ENCODE measurements at regions not wholly inside any gene's neighbourhood (a gene's known extent, or its start where the extent isn't known, plus 50 kb on each side); places are given as distances from the start of the nearest gene placed in this dataset.

GRCh38 chr4:13766761-13767540, 139.4 kb upstream of the BOD1L1 start:
- CTCF ChIA-PET = no interaction called here
- Histone ChIP-seq H3K4me1 (replicated peaks; ENCODE audit: insufficient read depth) (no peaks in the 10 kb centered on the region), H4K20me1 (ENCODE audit: insufficient read depth) (no peaks in the 10 kb centered on the region), H2AFZ (no peak overlapping the region), H3K4me3 (no peak overlapping the region), H3K27me3 (ENCODE audit: insufficient read depth, low read depth) (no peaks in the 10 kb centered on the region), H3K36me3 (ENCODE audit: low read depth) (no peaks in the 10 kb centered on the region), H3K27ac (no peak overlapping the region), H3K4me2 (no peak overlapping the region), H3F3A (ENCODE audit: insufficient read depth, low read depth) (no peaks in the 10 kb centered on the region), H3K9me2 (ENCODE audit: insufficient read depth) (no peaks in the 10 kb centered on the region), H3K79me2 (ENCODE audit: low read depth) (no peaks in the 10 kb centered on the region), H3K9me3 (ENCODE audit: insufficient read depth, low read depth) (no peaks in the 10 kb centered on the region)
- no peak for TF ChIP-seq EZH2 (IDR thresholded peaks at IDR 0.05; ENCODE audit: low read depth)
- TF ChIP-seq, protein P1, sequence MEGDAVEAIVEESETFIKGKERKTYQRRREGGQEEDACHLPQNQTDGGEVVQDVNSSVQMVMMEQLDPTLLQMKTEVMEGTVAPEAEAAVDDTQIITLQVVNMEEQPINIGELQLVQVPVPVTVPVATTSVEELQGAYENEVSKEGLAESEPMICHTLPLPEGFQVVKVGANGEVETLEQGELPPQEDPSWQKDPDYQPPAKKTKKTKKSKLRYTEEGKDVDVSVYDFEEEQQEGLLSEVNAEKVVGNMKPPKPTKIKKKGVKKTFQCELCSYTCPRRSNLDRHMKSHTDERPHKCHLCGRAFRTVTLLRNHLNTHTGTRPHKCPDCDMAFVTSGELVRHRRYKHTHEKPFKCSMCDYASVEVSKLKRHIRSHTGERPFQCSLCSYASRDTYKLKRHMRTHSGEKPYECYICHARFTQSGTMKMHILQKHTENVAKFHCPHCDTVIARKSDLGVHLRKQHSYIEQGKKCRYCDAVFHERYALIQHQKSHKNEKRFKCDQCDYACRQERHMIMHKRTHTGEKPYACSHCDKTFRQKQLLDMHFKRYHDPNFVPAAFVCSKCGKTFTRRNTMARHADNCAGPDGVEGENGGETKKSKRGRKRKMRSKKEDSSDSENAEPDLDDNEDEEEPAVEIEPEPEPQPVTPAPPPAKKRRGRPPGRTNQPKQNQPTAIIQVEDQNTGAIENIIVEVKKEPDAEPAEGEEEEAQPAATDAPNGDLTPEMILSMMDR (conservative IDR thresholded peaks at IDR 0.05) = no peak
- no peak for DNase-seq
- POLR2A ChIA-PET (ENCODE audit: unreplicated experiment) = no interaction called here
- intact Hi-C loops (cut with micrococcal nuclease; ENCODE audit: unreplicated experiment) = no loop called here
- no TSS peak for BruUV-seq (replicated peaks)

DNA sequence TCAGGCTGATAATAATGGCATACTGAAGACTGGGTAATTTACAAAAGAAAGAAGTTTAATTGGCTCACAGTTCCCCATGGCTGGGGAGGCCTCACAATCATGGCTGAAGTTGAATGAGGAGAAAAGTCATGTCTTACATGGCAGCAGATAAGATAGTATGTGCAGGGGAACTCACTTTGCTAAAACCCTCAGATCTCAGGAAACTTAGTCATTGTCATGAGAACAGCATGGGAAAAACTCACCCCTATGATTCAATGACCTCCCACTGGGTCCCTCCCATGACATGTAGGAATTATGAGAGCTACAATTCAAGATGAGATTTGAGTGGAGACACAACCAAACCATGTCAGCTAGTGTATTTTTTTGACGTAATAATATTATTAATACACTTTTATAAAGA, 149.8 kb upstream of the BOD1L1 start:
- Histone ChIP-seq H3K4me3 (no peak overlapping the region), H3K79me2 (ENCODE audit: low read depth) (no peaks in the 10 kb centered on the region), H3K27ac (no peak overlapping the region), H3K9me3 (ENCODE audit: insufficient read depth, low read depth) (no peaks in the 10 kb centered on the region), H2AFZ (no peak overlapping the region), H3K4me1 (replicated peaks; ENCODE audit: insufficient read depth) (no peaks in the 10 kb centered on the region), H3K27me3 (ENCODE audit: insufficient read depth, low read depth) (no peaks in the 10 kb centered on the region), H3F3A (ENCODE audit: insufficient read depth, low read depth) (no peaks in the 10 kb centered on the region), H3K36me3 (ENCODE audit: low read depth) (no peaks in the 10 kb centered on the region), H3K9me2 (ENCODE audit: insufficient read depth) (no peaks in the 10 kb centered on the region), H3K4me2 (no peak overlapping the region), H4K20me1 (ENCODE audit: insufficient read depth) (no peaks in the 10 kb centered on the region)
- no TSS peak for BruUV-seq (replicated peaks)
- ChIA-PET POLR2A (ENCODE audit: unreplicated experiment) (no interaction called here), CTCF (no interaction called here)
- no peak for DNase-seq
- intact Hi-C loops (cut with micrococcal nuclease; ENCODE audit: unreplicated experiment) = no loop called here
- TF ChIP-seq, protein P1 (conservative IDR thresholded peaks at IDR 0.05) = no peak
- TF ChIP-seq EZH2 (IDR thresholded peaks at IDR 0.05; ENCODE audit: low read depth) = no peak

- Histone ChIP-seq H3K4me1 (replicated peaks; ENCODE audit: insufficient read depth) (no peaks in the 10 kb centered on the region), H3K79me2 (ENCODE audit: low read depth) (no peaks in the 10 kb centered on the region), H3K36me3 (ENCODE audit: low read depth) (no peaks in the 10 kb centered on the region), H4K20me1 (ENCODE audit: insufficient read depth) (no peaks in the 10 kb centered on the region), H3F3A (ENCODE audit: insufficient read depth, low read depth) (no peaks in the 10 kb centered on the region), H2AFZ (no peak overlapping the region), H3K27ac (no peak overlapping the region), H3K9me2 (ENCODE audit: insufficient read depth) (no peaks in the 10 kb centered on the region), H3K4me2 (no peak overlapping the region), H3K27me3 (ENCODE audit: insufficient read depth, low read depth) (no peaks in the 10 kb centered on the region), H3K9me3 (ENCODE audit: insufficient read depth, low read depth) (no peaks in the 10 kb centered on the region), H3K4me3 (no peak overlapping the region)
- ChIA-PET CTCF (no interaction called here), POLR2A (ENCODE audit: unreplicated experiment) (no interaction called here)
- BruUV-seq (replicated peaks) = no TSS peak
- intact Hi-C loops (cut with micrococcal nuclease; ENCODE audit: unreplicated experiment) = no loop called here
- no peak for DNase-seq
- TF ChIP-seq, protein P1 (conservative IDR thresholded peaks at IDR 0.05) = no peak
- TF ChIP-seq EZH2 (IDR thresholded peaks at IDR 0.05; ENCODE audit: low read depth) = no peak
Observed at GRCh38 chr4:13778367-13778766, 150.8 kb upstream of the BOD1L1 start.
